Activated T-helper 17 cell treated with anti-CD3 and anti-CD28 coated beads, Interleukin-2, amount 50 U/mL, for 72 hours (primary cell): ENCODE measurements at regions not wholly inside any gene's neighbourhood (a gene's known extent, or its start where the extent isn't known, plus 50 kb on each side); places are given as distances from the start of the nearest gene placed in this dataset.

Source experiments
- ATAC-seq: fragments of 150-1000 bp; cut with Tn5 transposase; replicated peaks from 2 replicates; pipeline ENCODE4 v1.10.0; 2021; ENCODE audit warnings: mild to moderate bottlenecking, moderate library complexity
- H3K27ac Mint-ChIP-seq: one replicate; pipeline ENCODE4 v1.8.0; 2022; ENCODE audit warnings: mixed read lengths
- H3K27me3 Mint-ChIP-seq: one replicate; pipeline ENCODE4 v1.8.0; 2022; ENCODE audit warnings: mixed read lengths
- H3K36me3 Mint-ChIP-seq: one replicate; pipeline ENCODE4 v1.8.0; 2022; ENCODE audit warnings: low read depth, mild to moderate bottlenecking, mixed read lengths
- H3K4me1 Mint-ChIP-seq: one replicate; pipeline ENCODE4 v1.8.0; 2022; ENCODE audit warnings: mixed read lengths
- H3K4me3 Mint-ChIP-seq: one replicate; pipeline ENCODE4 v1.8.0; 2022; ENCODE audit warnings: mild to moderate bottlenecking, mixed read lengths
- H3K9me3 Mint-ChIP-seq: one replicate; pipeline ENCODE4 v1.8.0; 2022; ENCODE audit warnings: mixed read lengths

- H3K4me3 Mint-ChIP-seq = no peak overlapping the region
- no peaks in the 10 kb centered on the region for H3K36me3 Mint-ChIP-seq
- peaks cover 15% of the 10 kb centered on the region for H3K27me3 Mint-ChIP-seq
- no peak overlapping the region for H3K27ac Mint-ChIP-seq
- H3K9me3 Mint-ChIP-seq = peaks cover 9% of the 10 kb centered on the region
- no peak for ATAC-seq
- H3K4me1 Mint-ChIP-seq = no peaks in the 10 kb centered on the region
Observed at GRCh38 chr3:107035176-107035575, 342.1 kb upstream of the CCDC54 start.

GRCh38 chr3:107044677-107045076, 332.6 kb upstream of the CCDC54 start:
- H3K27me3 Mint-ChIP-seq = peaks cover 5% of the 10 kb centered on the region
- H3K4me1 Mint-ChIP-seq = no peaks in the 10 kb centered on the region
- no peak overlapping the region for H3K4me3 Mint-ChIP-seq
- H3K27ac Mint-ChIP-seq = no peak overlapping the region
- ATAC-seq = no peak
- no peaks in the 10 kb centered on the region for H3K9me3 Mint-ChIP-seq
- H3K36me3 Mint-ChIP-seq = no peaks in the 10 kb centered on the region

GRCh38 chr3:107045791-107046190, 331.4 kb upstream of the CCDC54 start:
- H3K36me3 Mint-ChIP-seq = no peaks in the 10 kb centered on the region
- no peaks in the 10 kb centered on the region for H3K9me3 Mint-ChIP-seq
- H3K4me1 Mint-ChIP-seq = no peaks in the 10 kb centered on the region
- H3K27me3 Mint-ChIP-seq = peaks cover 5% of the 10 kb centered on the region
- H3K27ac Mint-ChIP-seq = no peak overlapping the region
- no peak for ATAC-seq
- H3K4me3 Mint-ChIP-seq = no peak overlapping the region

- Mint-ChIP-seq H3K4me1 (no peaks in the 10 kb centered on the region), H3K4me3 (no peak overlapping the region), H3K27ac (no peak overlapping the region), H3K9me3 (no peaks in the 10 kb centered on the region), H3K36me3 (no peaks in the 10 kb centered on the region), H3K27me3 (peaks cover 9% of the 10 kb centered on the region)
- ATAC-seq = no peak
Observed at GRCh38 chr3:107055181-107055942, 321.9 kb upstream of the CCDC54 start.

- no peak for ATAC-seq
- no peaks in the 10 kb centered on the region for H3K9me3 Mint-ChIP-seq
- H3K27me3 Mint-ChIP-seq = peaks cover 21% of the 10 kb centered on the region
- peaks cover 5% of the 10 kb centered on the region for H3K4me1 Mint-ChIP-seq
- no peak overlapping the region for H3K4me3 Mint-ChIP-seq
- H3K27ac Mint-ChIP-seq = no peak overlapping the region
- no peaks in the 10 kb centered on the region for H3K36me3 Mint-ChIP-seq
Observed at GRCh38 chr3:107061466-107061865, 315.8 kb upstream of the CCDC54 start.

GRCh38 chr3:107062310-107062709, 314.9 kb upstream of the CCDC54 start:
- no peak overlapping the region for H3K27ac Mint-ChIP-seq
- H3K4me3 Mint-ChIP-seq = no peak overlapping the region
- H3K36me3 Mint-ChIP-seq = no peaks in the 10 kb centered on the region
- H3K27me3 Mint-ChIP-seq = peaks cover 16% of the 10 kb centered on the region
- ATAC-seq = no peak
- no peaks in the 10 kb centered on the region for H3K9me3 Mint-ChIP-seq
- peaks cover 5% of the 10 kb centered on the region for H3K4me1 Mint-ChIP-seq

- no peak for ATAC-seq
- Mint-ChIP-seq H3K27me3 (peaks cover 12% of the 10 kb centered on the region), H3K9me3 (no peaks in the 10 kb centered on the region)
Observed at GRCh38 chr3:107062787-107063186, 314.5 kb upstream of the CCDC54 start.

GRCh38 chr3:107063351-107063750, 313.9 kb upstream of the CCDC54 start:
- H3K4me3 Mint-ChIP-seq = no peak overlapping the region
- no peak overlapping the region for H3K27ac Mint-ChIP-seq
- H3K27me3 Mint-ChIP-seq = peaks cover 12% of the 10 kb centered on the region
- ATAC-seq = no peak
- H3K36me3 Mint-ChIP-seq = no peaks in the 10 kb centered on the region
- H3K9me3 Mint-ChIP-seq = no peaks in the 10 kb centered on the region
- H3K4me1 Mint-ChIP-seq = peaks cover 5% of the 10 kb centered on the region

More at GRCh38 chr3:107062787-107063186, 314.5 kb upstream of the CCDC54 start:
- H3K4me3 Mint-ChIP-seq = no peak overlapping the region
- peaks cover 5% of the 10 kb centered on the region for H3K4me1 Mint-ChIP-seq
- H3K36me3 Mint-ChIP-seq = no peaks in the 10 kb centered on the region
- H3K27ac Mint-ChIP-seq = no peak overlapping the region

- peaks cover 10% of the 10 kb centered on the region for H3K4me1 Mint-ChIP-seq
- no peaks in the 10 kb centered on the region for H3K9me3 Mint-ChIP-seq
- H3K36me3 Mint-ChIP-seq = no peaks in the 10 kb centered on the region
- H3K4me3 Mint-ChIP-seq = no peak overlapping the region
- no peak overlapping the region for H3K27ac Mint-ChIP-seq
- peaks cover 12% of the 10 kb centered on the region for H3K27me3 Mint-ChIP-seq
- ATAC-seq = peak; percentile 66
Observed at GRCh38 chr3:107064405-107065060, 312.7 kb upstream of the CCDC54 start.

- peak; percentile 16 for ATAC-seq
- peak overlapping the region; percentile 7 for H3K4me3 Mint-ChIP-seq
- H3K9me3 Mint-ChIP-seq = no peaks in the 10 kb centered on the region
- H3K36me3 Mint-ChIP-seq = no peaks in the 10 kb centered on the region
- H3K27ac Mint-ChIP-seq = peak overlapping the region; percentile 3
- H3K4me1 Mint-ChIP-seq = peaks cover 10% of the 10 kb centered on the region
- peaks cover 12% of the 10 kb centered on the region for H3K27me3 Mint-ChIP-seq
Observed at GRCh38 chr3:107065094-107065861, 312.0 kb upstream of the CCDC54 start.

GRCh38 chr3:107067421-107067820, 309.8 kb upstream of the CCDC54 start:
- no peak for ATAC-seq
- peaks cover 10% of the 10 kb centered on the region for H3K4me1 Mint-ChIP-seq
- no peaks in the 10 kb centered on the region for H3K9me3 Mint-ChIP-seq
- H3K36me3 Mint-ChIP-seq = no peaks in the 10 kb centered on the region
- no peak overlapping the region for H3K27ac Mint-ChIP-seq
- H3K4me3 Mint-ChIP-seq = no peak overlapping the region
- H3K27me3 Mint-ChIP-seq = peaks cover 12% of the 10 kb centered on the region

GRCh38 chr3:107068980-107069379, 308.3 kb upstream of the CCDC54 start:
- peak; percentile 47 for ATAC-seq
- Mint-ChIP-seq H3K27ac (peak overlapping the region; percentile 42), H3K4me1 (peaks cover 10% of the 10 kb centered on the region), H3K9me3 (no peaks in the 10 kb centered on the region), H3K27me3 (peaks cover 5% of the 10 kb centered on the region), H3K36me3 (no peaks in the 10 kb centered on the region), H3K4me3 (peak overlapping the region; percentile 10)

- no peak overlapping the region for H3K4me3 Mint-ChIP-seq
- no peaks in the 10 kb centered on the region for H3K27me3 Mint-ChIP-seq
- no peaks in the 10 kb centered on the region for H3K4me1 Mint-ChIP-seq
- no peak for ATAC-seq
- H3K9me3 Mint-ChIP-seq = no peaks in the 10 kb centered on the region
- H3K27ac Mint-ChIP-seq = no peak overlapping the region
- H3K36me3 Mint-ChIP-seq = no peaks in the 10 kb centered on the region
Observed at GRCh38 chr3:107076946-107077345, 300.3 kb upstream of the CCDC54 start.

GRCh38 chr3:107077391-107077790, 299.8 kb upstream of the CCDC54 start:
- Mint-ChIP-seq H3K27ac (no peak overlapping the region), H3K4me1 (no peaks in the 10 kb centered on the region), H3K4me3 (no peak overlapping the region), H3K36me3 (no peaks in the 10 kb centered on the region), H3K9me3 (no peaks in the 10 kb centered on the region), H3K27me3 (no peaks in the 10 kb centered on the region)
- ATAC-seq = no peak

- ATAC-seq = no peak
- Mint-ChIP-seq H3K27ac (no peak overlapping the region), H3K36me3 (no peaks in the 10 kb centered on the region), H3K9me3 (no peaks in the 10 kb centered on the region), H3K4me1 (no peaks in the 10 kb centered on the region), H3K4me3 (no peak overlapping the region), H3K27me3 (no peaks in the 10 kb centered on the region)
Observed at GRCh38 chr3:107082527-107082926, 294.7 kb upstream of the CCDC54 start.
